ENCODE measurements at regions not wholly inside any gene's neighbourhood (a gene's known extent, or its start where the extent isn't known, plus 50 kb on each side); places are given as distances from the start of the nearest gene placed in this dataset.

DNA sequence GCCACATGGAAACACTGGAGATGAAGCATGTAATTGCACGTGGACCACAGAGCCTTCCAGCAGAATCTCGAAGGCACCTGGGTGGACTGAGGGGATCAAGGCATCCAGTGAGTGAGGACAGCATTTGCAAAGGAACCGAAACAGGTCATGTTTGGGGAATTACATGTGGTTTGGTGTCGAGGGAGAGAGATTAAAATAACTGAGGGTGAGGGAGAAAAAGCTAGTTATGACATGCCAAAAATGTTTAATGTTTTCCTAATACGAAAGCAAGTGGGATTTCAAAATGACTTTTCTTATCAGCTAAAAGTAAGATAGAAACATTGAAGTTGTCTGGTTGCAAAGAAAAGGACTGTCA is 157.1 kb downstream of the BLID start:
- TF ChIP-seq CTCF (IDR thresholded peaks at IDR 0.05): no peak
- TF ChIP-seq ZFX (IDR thresholded peaks at IDR 0.05; ENCODE audit: borderline replicate concordance): no peak

Measured in 22Rv1 (cell line).